ENCODE measurements at regions not wholly inside any gene's neighbourhood (a gene's known extent, or its start where the extent isn't known, plus 50 kb on each side); places are given as distances from the start of the nearest gene placed in this dataset.

DNA sequence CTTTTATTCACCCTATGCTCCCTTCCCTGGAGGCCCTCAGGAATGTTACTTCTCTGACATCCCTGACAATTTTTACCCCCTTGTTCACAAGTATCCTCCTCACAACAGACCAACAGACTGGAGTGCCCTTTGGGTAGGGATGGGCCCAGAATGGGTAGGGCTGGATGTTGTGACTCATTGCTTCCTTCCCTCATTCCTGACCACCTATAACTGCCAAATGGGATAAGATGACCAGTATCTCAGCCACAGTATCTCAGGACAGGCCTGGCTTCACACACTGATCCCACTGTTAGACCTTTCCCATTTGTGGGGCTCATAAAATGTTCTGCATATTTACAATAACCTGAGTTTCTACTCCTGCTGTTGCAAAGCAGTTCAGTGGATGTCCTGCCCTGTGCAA, 223.0 kb upstream of the LRFN2 start:
- TF ChIP-seq, protein P1, sequence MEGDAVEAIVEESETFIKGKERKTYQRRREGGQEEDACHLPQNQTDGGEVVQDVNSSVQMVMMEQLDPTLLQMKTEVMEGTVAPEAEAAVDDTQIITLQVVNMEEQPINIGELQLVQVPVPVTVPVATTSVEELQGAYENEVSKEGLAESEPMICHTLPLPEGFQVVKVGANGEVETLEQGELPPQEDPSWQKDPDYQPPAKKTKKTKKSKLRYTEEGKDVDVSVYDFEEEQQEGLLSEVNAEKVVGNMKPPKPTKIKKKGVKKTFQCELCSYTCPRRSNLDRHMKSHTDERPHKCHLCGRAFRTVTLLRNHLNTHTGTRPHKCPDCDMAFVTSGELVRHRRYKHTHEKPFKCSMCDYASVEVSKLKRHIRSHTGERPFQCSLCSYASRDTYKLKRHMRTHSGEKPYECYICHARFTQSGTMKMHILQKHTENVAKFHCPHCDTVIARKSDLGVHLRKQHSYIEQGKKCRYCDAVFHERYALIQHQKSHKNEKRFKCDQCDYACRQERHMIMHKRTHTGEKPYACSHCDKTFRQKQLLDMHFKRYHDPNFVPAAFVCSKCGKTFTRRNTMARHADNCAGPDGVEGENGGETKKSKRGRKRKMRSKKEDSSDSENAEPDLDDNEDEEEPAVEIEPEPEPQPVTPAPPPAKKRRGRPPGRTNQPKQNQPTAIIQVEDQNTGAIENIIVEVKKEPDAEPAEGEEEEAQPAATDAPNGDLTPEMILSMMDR (IDR thresholded peaks at IDR 0.05; ENCODE audit: extremely low read depth in 1 of 2, insufficient read depth in 1 of 2, low read depth in 1 of 2, low read length in 2 of 2) = no peak
- TF ChIP-seq POLR2A (IDR thresholded peaks at IDR 0.05; ENCODE audit: low read depth, low read length) = no peak
- TF ChIP-seq MYC (IDR thresholded peaks at IDR 0.05; ENCODE audit: low read depth, low read length) = no peak
